Sigmoid colon (tissue), 4 donors: ENCODE measurements at regions not wholly inside any gene's neighbourhood (a gene's known extent, or its start where the extent isn't known, plus 50 kb on each side); places are given as distances from the start of the nearest gene placed in this dataset.

ENCODE experiments used
- CTCF ChIP-seq, 4 experiments: fragments of 450-650 bp in 3 of 4; fragments of 200-600 bp in 1 of 4; IDR thresholded peaks; one replicate each; pipeline ENCODE4 v1.5.1; 2016 to 2019; ENCODE audit warnings: antibody characterized with exemption in 4 of 4, mild to moderate bottlenecking in 3 of 4, moderate library complexity in 2 of 4
- EP300 ChIP-seq, 4 donors: sonication (generic); formaldehyde crosslinking; IDR thresholded peaks; one replicate each; pipeline ENCODE4 v1.6.1; 2017; ENCODE audit warnings: antibody characterized with exemption in 4 of 4
- POLR2A ChIP-seq, 2 donors: fragments of 450-650 bp; IDR thresholded peaks; one replicate each; pipeline ENCODE4 v1.6.1; 2016; ENCODE audit warnings: antibody characterized with exemption in 2 of 2, mild to moderate bottlenecking in 2 of 2, moderate library complexity in 2 of 2
- POLR2AphosphoS5 ChIP-seq, 4 donors: sonication (generic); formaldehyde crosslinking; IDR thresholded peaks; one replicate each; pipeline ENCODE4 v1.6.1; 2017; ENCODE audit warnings: antibody characterized with exemption in 4 of 4

- TF ChIP-seq CTCF (IDR thresholded peaks at IDR 0.05), result no peak
- no peak for TF ChIP-seq POLR2A (IDR thresholded peaks at IDR 0.05)
- TF ChIP-seq POLR2AphosphoS5 (IDR thresholded peaks at IDR 0.05), result no peak
- TF ChIP-seq EP300 (IDR thresholded peaks at IDR 0.05), result no peak
These were observed 111.9 kb upstream of the SYT4 start for GRCh38 chr18:43389163-43389562.
